ENCODE measurements at regions not wholly inside any gene's neighbourhood (a gene's known extent, or its start where the extent isn't known, plus 50 kb on each side); places are given as distances from the start of the nearest gene placed in this dataset.

GRCh38 chr2:76050196-76050595, 339.5 kb upstream of the GCFC2 start:
- no peaks in the 10 kb centered on the region for H3K27me3 ChIP-seq
- ATAC-seq (no peak), DNase-seq (no peak)
- TF ChIP-seq CTCF (IDR thresholded peaks at IDR 0.05) (no peak), POLR2A (IDR thresholded peaks at IDR 0.05) (no peak)
- H3K36me3 ChIP-seq, result no peaks in the 10 kb centered on the region
- H3K4me3 ChIP-seq, result no peak overlapping the region
- H3K27ac ChIP-seq, result no peak overlapping the region
- WGBS (ENCODE audit: insufficient coverage, low coverage, low lambda C conversion rate, missing lambda C conversion rate), result 100% methylated on average over 1 of the region's 1 CpG
- intact Hi-C loops (cut with DNase I), result no loop called here
- H3K9me3 ChIP-seq, result no peaks in the 10 kb centered on the region
- H3K4me1 ChIP-seq, result no peaks in the 10 kb centered on the region

- no peak for TF ChIP-seq POLR2A (IDR thresholded peaks at IDR 0.05)
- TF ChIP-seq CTCF (IDR thresholded peaks at IDR 0.05), result no peak
- 21% methylated on average over 2 of the region's 2 CpGs for WGBS (ENCODE audit: insufficient coverage, low coverage, low lambda C conversion rate, missing lambda C conversion rate)
- H3K4me1 ChIP-seq, result no peaks in the 10 kb centered on the region
- ATAC-seq (no peak), DNase-seq (no peak)
- no peaks in the 10 kb centered on the region for H3K9me3 ChIP-seq
- no peak overlapping the region for H3K4me3 ChIP-seq
- H3K27me3 ChIP-seq, result no peaks in the 10 kb centered on the region
- intact Hi-C loops (cut with DNase I), result no loop called here
- no peaks in the 10 kb centered on the region for H3K36me3 ChIP-seq
- H3K27ac ChIP-seq, result no peak overlapping the region
Measured at GRCh38 chr2:76044701-76045100, 334.0 kb upstream of the GCFC2 start.

GRCh38 chr2:76039505-76039904, 328.8 kb upstream of the GCFC2 start:
- Histone ChIP-seq H3K36me3 (no peaks in the 10 kb centered on the region), H3K9me3 (no peaks in the 10 kb centered on the region), H3K27ac (no peak overlapping the region), H3K4me3 (no peak overlapping the region), H3K4me1 (no peaks in the 10 kb centered on the region), H3K27me3 (no peaks in the 10 kb centered on the region)
- ATAC-seq, result no peak
- no peak for DNase-seq
- intact Hi-C loops (cut with DNase I), result no loop called here
- TF ChIP-seq POLR2A (IDR thresholded peaks at IDR 0.05), result no peak
- no peak for TF ChIP-seq CTCF (IDR thresholded peaks at IDR 0.05)

GRCh38 chr2:76027761-76028160, 317.0 kb upstream of the GCFC2 start:
- WGBS (ENCODE audit: insufficient coverage, low coverage, low lambda C conversion rate, missing lambda C conversion rate), result 100% methylated on average over 1 of the region's 1 CpG
- Histone ChIP-seq H3K9me3 (no peaks in the 10 kb centered on the region), H3K27me3 (no peaks in the 10 kb centered on the region), H3K4me3 (no peak overlapping the region), H3K36me3 (no peaks in the 10 kb centered on the region), H3K4me1 (no peaks in the 10 kb centered on the region), H3K27ac (no peak overlapping the region)
- DNase-seq (no peak), ATAC-seq (no peak)
- intact Hi-C loops (cut with DNase I), result no loop called here
- TF ChIP-seq POLR2A (IDR thresholded peaks at IDR 0.05), result no peak
- no peak for TF ChIP-seq CTCF (IDR thresholded peaks at IDR 0.05)

- no peak for TF ChIP-seq POLR2A (IDR thresholded peaks at IDR 0.05)
- no peak for TF ChIP-seq CTCF (IDR thresholded peaks at IDR 0.05)
- ATAC-seq (no peak), DNase-seq (no peak)
Measured at GRCh38 chr2:76019128-76019527, 308.4 kb upstream of the GCFC2 start.

More at GRCh38 chr2:76019128-76019527, 308.4 kb upstream of the GCFC2 start:
- Histone ChIP-seq H3K27me3 (no peaks in the 10 kb centered on the region), H3K9me3 (no peaks in the 10 kb centered on the region), H3K4me3 (no peak overlapping the region), H3K27ac (no peak overlapping the region), H3K36me3 (no peaks in the 10 kb centered on the region), H3K4me1 (no peaks in the 10 kb centered on the region)
- 25% methylated on average over 2 of the region's 2 CpGs for WGBS (ENCODE audit: insufficient coverage, low coverage, low lambda C conversion rate, missing lambda C conversion rate)
- intact Hi-C loops (cut with DNase I), result no loop called here

All from right lobe of liver (tissue), 6 donors.